ENCODE measurements at regions not wholly inside any gene's neighbourhood (a gene's known extent, or its start where the extent isn't known, plus 50 kb on each side); places are given as distances from the start of the nearest gene placed in this dataset.

GRCh38 chr2:183339311-183339710 lies 215.1 kb downstream of the NUP35 start (continued):
- no peak for TF ChIP-seq CREB1 (CRISPR knock-in tag; IDR thresholded peaks at IDR 0.05; ENCODE audit: low read depth)
- no peak for TF ChIP-seq EZH2 (IDR thresholded peaks at IDR 0.05; ENCODE audit: low read depth, unreplicated experiment)
- TF ChIP-seq JUNB (IDR thresholded peaks at IDR 0.05; ENCODE audit: unreplicated experiment): no peak

GRCh38 chr2:183341057-183341456 lies 216.8 kb downstream of the NUP35 start:
- Mint-ChIP-seq H3K27me3 (ENCODE audit: insufficient read depth, low read depth, poor library complexity) (no peaks in the 10 kb centered on the region), H3K27ac (no peak overlapping the region), H3K9me3 (0 out of 3 replicates have a peak, but pooled peaks cover 4% of the 10 kb centered on the region), H3K4me1 (no peaks in the 10 kb centered on the region), H3K4me3 (no peak overlapping the region), H3K36me3 (ENCODE audit: low read depth) (no peaks in the 10 kb centered on the region)
- ATAC-seq (no peak), DNase-seq (ENCODE audit: low spot score) (no peak)
- no peak overlapping the region for H3K4me2 ChIP-seq
- H4K20me1 ChIP-seq (replicated peaks; ENCODE audit: insufficient read depth): no peaks in the 10 kb centered on the region
- no peaks in the 10 kb centered on the region for H3K36me3 ChIP-seq (ENCODE audit: insufficient read depth)
- H3K79me2 ChIP-seq (replicated peaks; ENCODE audit: insufficient read depth): no peaks in the 10 kb centered on the region
- no peak overlapping the region for H3K4me3 ChIP-seq
- H3K4me1 ChIP-seq (ENCODE audit: insufficient read depth): no peaks in the 10 kb centered on the region
- H3K27me3 ChIP-seq (ENCODE audit: insufficient read depth): no peaks in the 10 kb centered on the region
- H3K27ac ChIP-seq (ENCODE audit: low read depth): no peak overlapping the region
- H3K9me2 ChIP-seq (ENCODE audit: insufficient read depth): no peaks in the 10 kb centered on the region
- no peaks in the 10 kb centered on the region for H3F3A ChIP-seq (replicated peaks; ENCODE audit: low read depth)
- no peak overlapping the region for H2AFZ ChIP-seq
- TF ChIP-seq POLR2AphosphoS5 (IDR thresholded peaks at IDR 0.05; ENCODE audit: low read depth): no peak
- TF ChIP-seq NANOG (IDR thresholded peaks at IDR 0.05; ENCODE audit: borderline replicate concordance): no peak
- TF ChIP-seq EZH2phosphoT487 (IDR thresholded peaks at IDR 0.05; ENCODE audit: unreplicated experiment): no peak
- no peak for TF ChIP-seq CREB1 (CRISPR knock-in tag; IDR thresholded peaks at IDR 0.05; ENCODE audit: low read depth)
- no peak for TF ChIP-seq ZNF462 (CRISPR knock-in tag; IDR thresholded peaks at IDR 0.05)
- TF ChIP-seq ETS1 (IDR thresholded peaks at IDR 0.05): no peak
- TF ChIP-seq ZNF114 (CRISPR knock-in tag; IDR thresholded peaks at IDR 0.05): no peak
- no peak for TF ChIP-seq ZNF331 (CRISPR knock-in tag; IDR thresholded peaks at IDR 0.05; ENCODE audit: low read depth)
- TF ChIP-seq EZH2 (IDR thresholded peaks at IDR 0.05; ENCODE audit: low read depth, unreplicated experiment): no peak
- no peak for TF ChIP-seq JUNB (IDR thresholded peaks at IDR 0.05; ENCODE audit: unreplicated experiment)
- TF ChIP-seq CTCF (conservative IDR thresholded peaks at IDR 0.05; ENCODE audit: low read depth in 2 of 2): no peak
- no peak for TF ChIP-seq STAT1 (IDR thresholded peaks at IDR 0.05; ENCODE audit: unreplicated experiment)
- no peak for TF ChIP-seq REST (IDR thresholded peaks at IDR 0.05; ENCODE audit: unreplicated experiment)

All from GM23338 (cell line).